Stomach smooth muscle (tissue), 2 donors: ENCODE measurements at regions not wholly inside any gene's neighbourhood (a gene's known extent, or its start where the extent isn't known, plus 50 kb on each side); places are given as distances from the start of the nearest gene placed in this dataset.

ENCODE experiments used
- H3K27ac ChIP-seq: one replicate; pipeline ENCODE4 v1.7.0; 2013; ENCODE audit warnings: mild to moderate bottlenecking, low read length, inconsistent platforms
- H3K27me3 ChIP-seq, 2 donors: one replicate each; pipeline ENCODE4 v1.7.0; 2013; ENCODE audit warnings: low read length in 2 of 2; ENCODE audit not compliant: insufficient read depth in 2 of 2, control insufficient read depth in 1 of 2
- H3K36me3 ChIP-seq, 2 donors: one replicate each; pipeline ENCODE4 v1.7.0; 2013; ENCODE audit warnings: low read length in 2 of 2; ENCODE audit not compliant: control insufficient read depth in 2 of 2, insufficient read depth in 2 of 2
- H3K4me1 ChIP-seq: one replicate; pipeline ENCODE4 v1.7.0; 2013; ENCODE audit warnings: low read length; ENCODE audit not compliant: control insufficient read depth, insufficient read depth
- H3K4me3 ChIP-seq, 2 donors: one replicate each; pipeline ENCODE4 v1.7.0; 2013; ENCODE audit warnings: low read length in 2 of 2
- H3K9ac ChIP-seq, 2 donors: one replicate each; pipeline ENCODE4 v1.7.0; 2013; ENCODE audit warnings: low read length in 2 of 2, mild to moderate bottlenecking in 1 of 2
- H3K9me3 ChIP-seq, 2 donors: one replicate each; pipeline ENCODE4 v1.7.0; 2013; ENCODE audit warnings: low read length in 2 of 2; ENCODE audit not compliant: control insufficient read depth in 2 of 2
- donor health status: healthy.
- donor health status: Pancreatic carcinoma.

DNA sequence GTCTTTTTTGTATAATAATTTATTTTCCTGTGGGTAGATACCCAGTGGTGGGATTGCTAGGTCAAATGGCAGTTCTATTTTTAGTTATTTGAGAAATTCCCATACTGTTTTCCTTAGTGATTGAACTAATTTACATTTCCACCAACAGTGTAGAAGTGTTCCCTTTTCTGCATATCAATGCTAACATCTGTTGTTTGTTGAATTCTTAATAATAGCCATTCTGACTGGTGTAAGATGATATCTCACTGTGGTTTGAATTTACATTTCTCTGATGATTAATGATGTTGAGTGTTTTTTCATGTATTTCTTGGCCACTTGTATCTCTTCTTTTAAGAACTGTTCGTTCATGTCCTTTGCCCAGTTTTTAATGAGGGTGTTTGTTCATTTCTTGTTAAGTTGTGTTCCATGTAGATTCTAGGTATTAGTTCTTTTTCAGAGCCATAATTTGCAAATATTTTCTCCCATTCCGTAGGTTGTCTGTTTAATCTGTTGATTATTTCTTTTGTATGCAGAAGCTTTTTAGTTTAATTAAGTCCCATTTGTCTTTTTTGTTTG is 713.3 kb upstream of the EPHA6 start:
- Histone ChIP-seq H3K36me3 (no peaks in the 10 kb centered on the region), H3K4me1 (no peaks in the 10 kb centered on the region), H3K9me3 (no peaks in the 10 kb centered on the region), H3K4me3 (no peak overlapping the region), H3K27me3 (no peaks in the 10 kb centered on the region), H3K27ac (no peak overlapping the region), H3K9ac (no peak overlapping the region)

DNA sequence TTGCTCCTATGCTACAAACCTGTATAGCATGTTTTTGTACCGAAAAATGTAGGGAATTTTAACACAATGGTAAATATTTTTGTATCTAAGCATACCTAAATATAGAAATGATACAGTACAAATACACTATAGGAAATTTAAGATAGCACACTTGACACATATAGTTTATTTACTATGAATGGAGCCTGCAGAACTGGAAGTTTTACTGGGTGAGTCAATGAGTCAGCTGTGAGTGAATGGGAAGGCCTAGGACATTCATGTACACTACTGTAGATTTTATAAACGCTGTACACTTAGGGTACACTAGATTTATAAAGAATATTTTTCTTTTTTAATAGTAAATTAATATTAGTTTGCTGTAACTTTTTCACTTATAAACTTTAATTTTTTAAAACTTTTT is 707.7 kb upstream of the EPHA6 start:
- Histone ChIP-seq H3K27me3 (no peaks in the 10 kb centered on the region), H3K36me3 (no peaks in the 10 kb centered on the region), H3K4me3 (no peak overlapping the region), H3K9ac (no peak overlapping the region), H3K9me3 (no peaks in the 10 kb centered on the region), H3K4me1 (no peaks in the 10 kb centered on the region), H3K27ac (no peak overlapping the region)
